ENCODE measurements at regions not wholly inside any gene's neighbourhood (a gene's known extent, or its start where the extent isn't known, plus 50 kb on each side); places are given as distances from the start of the nearest gene placed in this dataset.
"Not testable (repeated sequence)": the region's sequence is repeated elsewhere in the genome, so short reads cannot be mapped to it uniquely, and the experiment has no call there.

- no peak for DNase-seq (ENCODE audit: low spot score)
- TF ChIP-seq CTCF (IDR thresholded peaks at IDR 0.05), result no peak
- no peak overlapping the region for H3K4me3 Mint-ChIP-seq (ENCODE audit: unreplicated experiment)
- no peaks in the 10 kb centered on the region for H3K27me3 Mint-ChIP-seq (ENCODE audit: low read depth)
- no peaks in the 10 kb centered on the region for H3K36me3 Mint-ChIP-seq (ENCODE audit: low read depth)
- peaks cover 58% of the 10 kb centered on the region for H3K4me1 Mint-ChIP-seq (ENCODE audit: low read depth)
- no peak overlapping the region for H3K27ac Mint-ChIP-seq (ENCODE audit: unreplicated experiment)
- no peaks in the 10 kb centered on the region for H3K9me3 Mint-ChIP-seq (ENCODE audit: low read depth)
Observed at GRCh38 chr2:120541972-120542670, 193.5 kb upstream of the GLI2 start.

- H3K27ac Mint-ChIP-seq (ENCODE audit: unreplicated experiment), result no peak overlapping the region
- no peak overlapping the region for H3K4me3 Mint-ChIP-seq (ENCODE audit: unreplicated experiment)
- DNase-seq (ENCODE audit: low spot score), result no peak
- H3K9me3 Mint-ChIP-seq (ENCODE audit: low read depth), result no peaks in the 10 kb centered on the region
- no peak for TF ChIP-seq CTCF (IDR thresholded peaks at IDR 0.05)
- H3K27me3 Mint-ChIP-seq (ENCODE audit: low read depth), result no peaks in the 10 kb centered on the region
- H3K36me3 Mint-ChIP-seq (ENCODE audit: low read depth), result no peaks in the 10 kb centered on the region
- H3K4me1 Mint-ChIP-seq (ENCODE audit: low read depth), result peaks cover 65% of the 10 kb centered on the region
Observed at GRCh38 chr2:120542911-120543527, 192.6 kb upstream of the GLI2 start.

GRCh38 chr2:120543899-120544298 lies 191.8 kb upstream of the GLI2 start:
- Mint-ChIP-seq H3K27me3 (ENCODE audit: low read depth) (no peaks in the 10 kb centered on the region), H3K4me3 (ENCODE audit: unreplicated experiment) (no peak overlapping the region), H3K27ac (ENCODE audit: unreplicated experiment) (no peak overlapping the region), H3K36me3 (ENCODE audit: low read depth) (no peaks in the 10 kb centered on the region), H3K9me3 (ENCODE audit: low read depth) (no peaks in the 10 kb centered on the region), H3K4me1 (ENCODE audit: low read depth) (peaks cover 59% of the 10 kb centered on the region)
- no peak for TF ChIP-seq CTCF (IDR thresholded peaks at IDR 0.05)
- DNase-seq (ENCODE audit: low spot score), result no peak

DNA sequence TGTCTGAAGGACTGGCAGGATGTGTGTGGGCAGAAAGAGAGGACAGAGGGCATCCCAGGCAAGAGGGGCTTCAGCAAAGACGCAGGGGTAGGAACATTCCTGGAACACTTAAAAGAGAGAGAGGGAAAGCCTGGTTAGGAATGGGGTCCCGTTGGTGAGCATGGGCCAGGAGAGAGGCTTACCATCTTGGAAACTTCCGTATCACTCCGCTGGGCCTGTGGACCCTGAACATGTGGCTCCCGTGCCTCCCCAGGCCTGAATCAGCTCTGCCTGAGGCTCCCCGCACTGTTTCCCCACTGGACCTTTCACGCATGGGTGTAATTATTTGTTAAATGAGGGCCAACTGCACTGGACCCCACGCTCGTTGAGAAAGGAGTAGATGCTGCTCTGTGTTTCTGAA lies 191.1 kb upstream of the GLI2 start:
- Mint-ChIP-seq H3K36me3 (ENCODE audit: low read depth) (no peaks in the 10 kb centered on the region), H3K4me3 (ENCODE audit: unreplicated experiment) (no peak overlapping the region), H3K27me3 (ENCODE audit: low read depth) (no peaks in the 10 kb centered on the region), H3K27ac (ENCODE audit: unreplicated experiment) (no peak overlapping the region), H3K9me3 (ENCODE audit: low read depth) (no peaks in the 10 kb centered on the region), H3K4me1 (ENCODE audit: low read depth) (peaks cover 54% of the 10 kb centered on the region)
- no peak for DNase-seq (ENCODE audit: low spot score)
- TF ChIP-seq CTCF (IDR thresholded peaks at IDR 0.05), result no peak

DNA sequence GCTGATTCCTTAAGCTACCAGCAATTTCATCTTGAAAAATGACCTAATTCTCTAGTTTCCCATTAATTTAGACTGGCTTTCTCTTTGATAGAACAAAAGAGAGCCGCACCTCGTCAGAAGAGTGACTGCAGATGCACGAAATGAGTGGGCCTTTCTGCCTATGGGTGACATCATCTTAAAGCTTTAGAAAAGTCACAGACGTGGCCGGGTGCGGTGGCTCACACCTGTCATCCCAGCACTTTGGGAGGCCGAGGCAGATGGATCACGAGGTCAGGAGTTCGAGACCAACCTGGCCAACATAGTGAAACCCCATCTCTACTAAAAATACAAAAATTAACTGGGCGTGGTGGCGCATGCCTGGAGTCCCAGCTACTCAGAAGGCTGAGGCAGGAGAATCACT lies 190.7 kb upstream of the GLI2 start:
- peak overlapping the region; percentile 82 for H3K27ac Mint-ChIP-seq (ENCODE audit: unreplicated experiment)
- H3K27me3 Mint-ChIP-seq (ENCODE audit: low read depth), result not testable (repeated sequence)

More for the DNA sequence above, 190.7 kb upstream of the GLI2 start:
- H3K9me3 Mint-ChIP-seq (ENCODE audit: low read depth); H3K36me3 Mint-ChIP-seq (ENCODE audit: low read depth); DNase-seq (ENCODE audit: low spot score); H3K4me3 Mint-ChIP-seq (ENCODE audit: unreplicated experiment): not testable (repeated sequence)
- H3K4me1 Mint-ChIP-seq (ENCODE audit: low read depth), result peaks cover 49% of the 10 kb centered on the region
